Thoracic aorta (tissue), 2 donors: ENCODE measurements at regions not wholly inside any gene's neighbourhood (a gene's known extent, or its start where the extent isn't known, plus 50 kb on each side); places are given as distances from the start of the nearest gene placed in this dataset.

Experiments used
- ATAC-seq: fragments of 150-250 bp; one replicate; pipeline ENCODE4 v1.8.0; 2017; ENCODE audit warnings: low read depth; ENCODE audit not compliant: insufficient number of reproducible peaks, low FRiP score
- DNase-seq: peaks from one replicate; pipeline ENCODE4 v3.0.0-alpha.2; 2020; ENCODE audit warnings: low spot score
- H3K27ac ChIP-seq, 2 donors: fragments of 200-600 bp; sonication (generic); 1 replicate in 1 of 2; 2 replicates in 1 of 2; pipeline ENCODE4 v1.5.1; 2016; ENCODE audit warnings: mild to moderate bottlenecking in 2 of 2, moderate library complexity in 2 of 2
- H3K27me3 ChIP-seq: fragments of 200-600 bp; sonication (generic); replicated peaks from 2 replicates; pipeline ENCODE4 v1.6.0; 2016; ENCODE audit warnings: mild to moderate bottlenecking; ENCODE audit not compliant: insufficient read depth
- H3K36me3 ChIP-seq: fragments of 200-600 bp; sonication (generic); one replicate; pipeline ENCODE4 v1.5.1; 2016
- H3K4me1 ChIP-seq, 2 donors: fragments of 200-600 bp; sonication (generic); 1 replicate in 1 of 2; 2 replicates in 1 of 2; pipeline versions ENCODE4 v1.5.1 to v1.6.0; 2016; ENCODE audit warnings: low read depth in 2 of 2, mild to moderate bottlenecking in 1 of 2; ENCODE audit not compliant: control insufficient read depth in 1 of 2
- H3K4me3 ChIP-seq: fragments of 200-600 bp; sonication (generic); 2 replicates; pipeline ENCODE4 v1.5.1; 2016; ENCODE audit warnings: mild to moderate bottlenecking
- H3K9me3 ChIP-seq: fragments of 200-600 bp; sonication (generic); 2 replicates; pipeline ENCODE4 v1.5.1; 2016
- CTCF ChIP-seq: fragments of 200-600 bp; sonication (generic); IDR thresholded peaks from one replicate; pipeline ENCODE4 v1.5.1; 2019; ENCODE audit warnings: antibody characterized with exemption

- no peak overlapping the region for H3K27ac ChIP-seq
- no peak for TF ChIP-seq CTCF
- H3K27me3 ChIP-seq = no peaks in the 10 kb centered on the region
- no peak for ATAC-seq
- no peaks in the 10 kb centered on the region for H3K36me3 ChIP-seq
- no peaks in the 10 kb centered on the region for H3K4me1 ChIP-seq
- H3K4me3 ChIP-seq = no peak overlapping the region
- DNase-seq = no peak
- no peaks in the 10 kb centered on the region for H3K9me3 ChIP-seq
Measured at GRCh38 chr10:130480491-130480890, 344.3 kb downstream of the GLRX3 start.

GRCh38 chr10:130481076-130481930 lies 345.1 kb downstream of the GLRX3 start:
- ATAC-seq = no peak
- H3K36me3 ChIP-seq = no peaks in the 10 kb centered on the region
- no peak for DNase-seq
- no peak overlapping the region for H3K4me3 ChIP-seq
- H3K27me3 ChIP-seq = no peaks in the 10 kb centered on the region
- no peaks in the 10 kb centered on the region for H3K4me1 ChIP-seq
- no peak overlapping the region for H3K27ac ChIP-seq
- no peaks in the 10 kb centered on the region for H3K9me3 ChIP-seq
- no peak for TF ChIP-seq CTCF

- ATAC-seq = no peak
- Histone ChIP-seq H3K9me3 (no peaks in the 10 kb centered on the region), H3K27ac (no peak overlapping the region), H3K4me3 (no peak overlapping the region), H3K27me3 (no peaks in the 10 kb centered on the region), H3K4me1 (no peaks in the 10 kb centered on the region), H3K36me3 (no peaks in the 10 kb centered on the region)
- DNase-seq = no peak
- no peak for TF ChIP-seq CTCF
Measured at GRCh38 chr10:130481936-130482335, 345.7 kb downstream of the GLRX3 start.

GRCh38 chr10:130483691-130484467 lies 347.7 kb downstream of the GLRX3 start:
- no peaks in the 10 kb centered on the region for H3K36me3 ChIP-seq
- no peaks in the 10 kb centered on the region for H3K27me3 ChIP-seq
- no peaks in the 10 kb centered on the region for H3K9me3 ChIP-seq
- ATAC-seq (no peak), DNase-seq (no peak)
- no peak overlapping the region for H3K4me3 ChIP-seq
- H3K27ac ChIP-seq = no peak overlapping the region
- TF ChIP-seq CTCF = no peak
- no peaks in the 10 kb centered on the region for H3K4me1 ChIP-seq

GRCh38 chr10:130484468-130485180 lies 348.4 kb downstream of the GLRX3 start:
- no peaks in the 10 kb centered on the region for H3K4me1 ChIP-seq
- ATAC-seq (no peak), DNase-seq (no peak)
- H3K36me3 ChIP-seq = no peaks in the 10 kb centered on the region
- no peak for TF ChIP-seq CTCF
- H3K4me3 ChIP-seq = no peak overlapping the region
- H3K27ac ChIP-seq = no peak overlapping the region
- no peaks in the 10 kb centered on the region for H3K9me3 ChIP-seq
- no peaks in the 10 kb centered on the region for H3K27me3 ChIP-seq
